ENCODE measurements at regions not wholly inside any gene's neighbourhood (a gene's known extent, or its start where the extent isn't known, plus 50 kb on each side); places are given as distances from the start of the nearest gene placed in this dataset.

DNA sequence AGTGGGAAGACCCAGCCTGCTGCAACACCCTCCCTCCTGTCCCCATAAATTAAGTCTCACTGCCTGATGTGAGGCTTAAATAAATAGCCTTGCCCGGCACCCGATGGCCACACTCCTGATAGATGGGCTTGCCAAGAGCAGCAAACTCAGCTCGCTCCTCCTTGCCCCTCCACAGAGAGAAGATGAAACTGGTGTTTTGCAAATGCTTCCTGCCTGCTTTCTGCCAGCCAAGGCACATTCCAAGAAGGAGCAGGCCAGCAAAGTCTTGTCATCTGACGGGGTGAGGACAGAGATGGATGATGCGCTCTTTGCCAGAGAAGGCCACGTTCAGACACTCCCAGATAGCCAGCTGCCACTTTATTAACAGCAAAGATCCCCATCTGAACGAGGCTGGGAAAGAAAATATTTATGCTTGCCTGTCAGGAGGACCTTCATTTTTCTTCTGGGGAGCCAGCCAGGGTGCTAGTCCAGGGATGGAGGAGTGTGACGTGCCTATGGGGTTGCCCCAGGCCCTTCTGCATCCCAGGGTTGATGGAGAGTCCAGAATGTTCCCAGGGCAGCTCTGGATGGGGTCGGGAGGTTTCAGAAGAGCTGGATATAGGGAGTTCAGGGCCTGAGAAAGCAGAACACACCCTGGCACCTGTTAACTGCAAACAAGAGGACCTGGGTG, 265.4 kb downstream of the FOXD2 start:
- DNase-seq (ENCODE audit: low read depth) = no peak

DNA sequence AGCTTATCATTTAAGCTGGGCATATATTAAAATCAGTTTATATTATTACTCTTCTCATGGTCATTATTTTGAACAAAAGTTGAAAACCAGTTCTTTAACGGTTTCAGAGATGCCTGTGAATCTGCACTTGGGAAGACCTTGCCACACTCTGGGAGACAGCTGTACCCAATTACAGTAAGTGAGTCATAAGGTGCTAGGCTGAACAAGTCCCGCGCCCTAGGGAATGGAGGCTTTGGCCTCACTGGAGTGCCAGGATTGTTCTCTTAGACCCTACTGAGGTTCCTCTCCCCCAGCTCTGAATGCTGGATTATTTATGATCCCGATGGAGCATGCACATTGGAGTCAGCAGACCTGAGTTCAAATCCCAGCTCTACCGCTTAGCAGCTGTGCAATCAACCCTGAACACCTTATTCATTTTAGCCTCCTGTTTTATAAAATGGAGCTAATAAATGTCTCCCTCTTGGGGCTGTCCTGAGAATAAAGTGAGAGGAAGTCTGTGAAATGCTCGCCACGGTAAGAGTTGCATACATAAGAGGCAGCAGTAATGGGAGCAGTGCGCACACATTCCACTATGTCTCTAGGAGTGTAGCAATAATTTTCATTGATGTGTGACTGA, 266.2 kb downstream of the FOXD2 start:
- DNase-seq (ENCODE audit: low read depth) = no peak

GRCh38 chr1:47705517-47706130, 267.8 kb downstream of the FOXD2 start:
- no peak for DNase-seq (ENCODE audit: low read depth)

GRCh38 chr1:47707503-47707902, 269.7 kb downstream of the FOXD2 start:
- no peak for DNase-seq (ENCODE audit: low read depth)

DNA sequence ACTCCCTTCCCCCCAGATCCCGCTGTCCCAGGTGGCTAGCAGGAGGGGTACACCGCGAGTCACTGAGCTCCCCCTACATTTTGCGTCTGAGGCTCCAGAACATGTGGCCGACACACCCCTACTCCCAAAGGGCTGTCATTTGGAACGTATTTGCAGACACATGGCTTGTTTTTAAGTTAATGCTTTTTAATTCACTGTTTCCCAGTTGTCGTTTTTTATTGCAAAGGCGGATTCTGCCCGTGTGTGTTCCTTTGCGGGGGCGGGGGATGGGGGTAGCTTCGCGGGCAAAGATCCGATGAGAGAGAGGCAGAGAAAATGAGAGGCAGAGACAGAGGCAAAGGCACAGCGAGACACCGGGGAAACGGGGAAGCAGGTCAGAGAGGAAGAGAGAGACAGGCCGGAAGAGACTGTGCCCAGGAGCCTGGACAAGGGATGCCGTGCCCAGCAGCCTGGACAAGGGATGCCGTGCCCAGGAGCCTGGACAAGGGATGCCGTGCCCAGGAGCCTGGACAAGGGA, 270.2 kb downstream of the FOXD2 start:
- DNase-seq (ENCODE audit: low read depth) = no peak

GRCh38 chr1:47708658-47709018, 270.8 kb downstream of the FOXD2 start:
- no peak for DNase-seq (ENCODE audit: low read depth)

- DNase-seq (ENCODE audit: low read depth) = no peak
Measured at GRCh38 chr1:47709019-47709871, 271.4 kb downstream of the FOXD2 start.

DNA sequence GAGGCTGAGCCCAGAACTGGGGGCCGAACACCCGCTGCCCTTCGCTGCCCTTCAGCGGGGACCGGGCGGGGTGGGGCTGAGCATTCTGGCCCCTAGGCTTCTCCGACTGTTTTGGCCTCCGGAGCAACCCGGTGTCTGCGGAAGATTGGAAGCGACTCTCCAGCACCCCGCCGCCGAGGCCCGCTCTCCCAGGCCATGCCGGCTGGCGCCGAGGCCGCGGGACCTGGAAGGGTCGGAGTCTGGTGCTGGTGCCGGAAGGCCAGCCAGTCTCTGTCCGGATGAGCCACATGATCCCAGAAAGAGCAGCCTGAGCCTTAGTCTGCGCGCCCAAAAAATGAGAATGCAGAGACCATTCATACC, 272.0 kb downstream of the FOXD2 start:
- no peak for DNase-seq (ENCODE audit: low read depth)

GRCh38 chr1:47710329-47711071, 272.7 kb downstream of the FOXD2 start:
- DNase-seq (ENCODE audit: low read depth) = peak; percentile 45

Measured in T follicular helper cell (primary cell).